ENCODE measurements at regions not wholly inside any gene's neighbourhood (a gene's known extent, or its start where the extent isn't known, plus 50 kb on each side); places are given as distances from the start of the nearest gene placed in this dataset.
"Not testable (repeated sequence)": the region's sequence is repeated elsewhere in the genome, so short reads cannot be mapped to it uniquely, and the experiment has no call there.

DNA sequence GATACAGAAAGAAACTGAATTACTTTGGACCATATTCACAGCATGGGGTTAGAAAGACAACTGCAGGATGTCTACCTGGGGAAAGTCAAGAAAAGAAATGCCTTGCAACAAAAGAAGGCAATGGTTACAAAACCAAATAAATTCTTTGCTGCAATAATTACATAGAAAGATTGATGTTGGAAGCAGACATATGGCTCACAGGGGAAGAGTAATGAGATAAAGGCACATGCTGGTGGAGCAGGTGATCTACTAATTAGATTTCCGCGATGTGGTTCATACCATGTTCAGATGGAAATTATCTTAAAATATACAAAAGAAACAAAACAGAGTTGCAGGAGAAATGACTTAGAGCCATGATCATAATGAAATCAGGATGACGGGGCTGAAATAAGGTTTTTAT lies 718.8 kb upstream of the PKDCC start:
- no peak for DNase-seq

DNA sequence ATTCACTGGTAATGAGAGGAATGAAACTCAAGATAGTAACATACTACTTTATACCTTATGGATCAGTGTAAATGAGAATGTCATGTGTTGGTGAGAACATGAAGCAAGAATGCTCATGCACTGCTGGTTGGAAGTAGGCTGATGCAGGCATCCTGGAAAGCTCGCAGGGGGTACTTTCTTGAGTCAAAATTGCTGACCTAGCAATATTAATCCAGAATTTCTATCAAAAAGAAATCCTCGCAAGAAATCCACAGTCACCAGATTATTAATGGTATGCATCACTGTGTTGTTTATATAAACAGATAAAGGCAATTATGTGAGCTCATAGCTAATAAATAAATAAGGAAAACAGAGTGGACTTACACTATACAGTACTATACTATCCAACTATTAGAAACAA lies 713.7 kb upstream of the PKDCC start:
- no peak for DNase-seq

DNA sequence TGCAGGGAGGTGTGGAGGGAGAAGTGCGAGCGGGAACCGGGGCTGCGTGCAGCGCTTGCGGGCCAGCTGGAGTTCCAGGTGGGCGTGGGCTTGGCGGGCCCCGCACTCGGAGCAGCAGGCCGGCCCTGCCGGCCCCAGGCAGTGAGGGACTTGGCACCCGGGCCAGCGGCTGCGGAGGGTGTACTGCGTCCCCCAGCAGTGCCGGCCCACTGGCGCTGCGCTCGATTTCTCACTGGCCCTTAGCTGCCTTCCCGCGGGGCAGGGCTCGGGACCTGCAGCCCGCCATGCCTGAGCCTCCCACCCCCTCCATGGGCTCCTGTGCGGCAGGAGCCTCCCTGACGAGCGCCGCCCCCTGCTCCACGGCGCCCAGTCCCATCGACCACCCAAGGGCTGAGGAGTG lies 712.2 kb upstream of the PKDCC start:
- not testable (repeated sequence) for DNase-seq

DNA sequence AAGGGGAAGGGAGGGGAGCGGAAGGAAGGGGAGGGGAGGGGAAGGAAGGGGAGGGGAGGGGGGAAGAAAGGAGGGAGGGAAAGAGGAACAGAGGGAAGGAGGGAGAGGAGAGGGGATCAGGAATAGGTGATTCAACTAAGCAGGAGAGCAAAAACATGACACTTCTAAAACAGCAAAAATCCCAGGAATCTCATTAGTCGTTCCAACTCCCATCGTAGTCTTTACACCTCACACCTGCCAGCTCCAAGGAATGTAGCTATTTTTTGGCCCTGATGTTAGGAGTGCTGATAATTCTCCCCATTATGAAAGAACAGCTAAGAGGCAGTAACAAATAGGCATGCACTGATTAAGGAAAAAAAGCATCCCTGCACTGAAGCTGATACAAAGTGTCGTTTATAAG lies 709.9 kb upstream of the PKDCC start:
- no peak for DNase-seq

DNA sequence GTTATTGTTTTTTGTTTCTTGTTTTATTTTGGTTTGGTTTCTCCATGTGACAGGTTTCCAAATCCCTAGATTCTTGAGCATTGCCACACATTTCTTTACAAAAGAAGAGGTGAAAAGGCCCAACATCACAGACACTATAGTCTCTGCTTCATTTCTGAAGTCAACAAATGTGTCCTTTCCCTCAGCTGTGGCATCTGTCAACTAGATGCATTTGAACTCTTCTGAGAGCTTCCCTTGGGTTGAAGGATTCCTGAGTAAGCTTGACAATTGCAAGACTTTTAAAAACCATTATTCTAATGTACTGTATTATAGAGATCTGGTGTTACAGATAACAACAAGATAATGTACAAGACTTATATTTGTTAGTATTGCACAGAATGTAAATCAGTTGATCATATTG lies 703.3 kb upstream of the PKDCC start:
- DNase-seq: no peak

DNA sequence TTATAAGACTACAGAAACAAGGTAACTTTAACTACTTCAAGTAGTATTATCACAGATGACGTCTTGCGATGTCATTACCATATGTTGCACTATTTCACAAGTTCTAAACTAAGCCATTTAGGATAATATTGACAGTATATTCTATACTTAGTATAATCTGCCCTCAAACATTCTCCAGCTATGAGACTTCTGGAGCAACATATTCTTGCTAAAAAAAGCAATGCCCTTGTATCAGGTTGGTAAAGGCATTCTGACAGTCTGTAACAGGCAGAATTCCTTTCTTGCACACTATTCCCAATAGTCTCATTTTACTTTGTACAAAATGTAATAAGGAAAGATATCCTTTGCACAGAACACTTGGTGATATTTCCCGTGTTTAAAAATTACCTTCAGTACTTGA lies 694.8 kb upstream of the PKDCC start:
- no peak for DNase-seq

DNA sequence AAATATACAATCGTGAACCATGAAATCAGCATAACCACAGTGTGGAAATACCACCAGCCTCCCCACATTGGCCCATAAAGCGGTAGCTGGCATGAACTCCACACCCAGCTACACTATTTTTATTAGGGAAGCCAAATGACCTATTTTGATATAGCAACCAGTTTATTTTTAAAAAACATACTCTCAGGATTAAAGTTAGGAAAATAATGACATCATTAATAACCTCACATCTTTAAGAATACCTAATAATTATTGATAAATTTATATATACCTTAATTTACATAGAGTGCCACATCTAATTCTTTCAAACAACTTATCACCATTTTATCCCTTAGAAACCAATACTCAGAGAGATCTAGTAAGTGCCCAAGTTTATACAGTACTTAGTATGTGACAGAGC lies 692.0 kb upstream of the PKDCC start:
- DNase-seq: no peak

DNA sequence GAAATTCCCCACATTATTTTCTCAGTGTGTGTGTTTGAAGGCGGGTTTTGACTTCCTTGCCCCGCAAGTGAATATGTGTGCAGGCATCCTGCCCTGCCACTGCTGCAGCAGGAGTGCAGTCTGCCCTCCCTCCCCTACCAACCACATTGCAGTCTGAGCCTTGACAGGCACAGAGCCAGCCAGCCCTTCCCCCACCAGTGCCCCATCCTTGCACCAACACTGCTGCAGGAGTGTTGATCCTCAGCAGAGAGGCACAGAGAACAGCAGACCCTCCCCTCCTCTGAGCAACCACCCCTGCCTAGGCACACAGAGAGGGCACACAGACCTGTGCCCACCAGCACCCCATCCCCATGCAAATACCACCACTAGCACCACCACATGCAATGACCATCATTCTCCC lies 683.0 kb upstream of the PKDCC start:
- no peak for DNase-seq

DNA sequence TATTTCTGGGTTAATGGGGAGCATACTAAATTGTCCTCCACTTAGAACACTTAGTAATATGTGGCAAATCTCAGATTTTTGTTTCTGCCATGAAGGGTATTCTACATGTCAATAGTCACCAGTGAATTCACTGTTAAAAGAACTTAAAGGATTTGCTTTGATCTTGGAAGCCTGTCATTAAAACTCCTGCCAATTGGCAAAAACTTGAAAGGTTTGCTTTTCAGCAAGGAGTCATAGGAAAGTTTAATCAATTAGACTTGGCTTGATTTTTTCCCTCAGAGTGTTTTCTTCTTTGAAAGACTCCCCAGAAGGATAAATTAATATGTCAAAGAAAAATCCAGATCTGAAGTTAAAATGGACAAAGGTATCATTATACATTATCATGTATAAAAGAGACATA lies 671.9 kb upstream of the PKDCC start:
- no peak for DNase-seq

DNA sequence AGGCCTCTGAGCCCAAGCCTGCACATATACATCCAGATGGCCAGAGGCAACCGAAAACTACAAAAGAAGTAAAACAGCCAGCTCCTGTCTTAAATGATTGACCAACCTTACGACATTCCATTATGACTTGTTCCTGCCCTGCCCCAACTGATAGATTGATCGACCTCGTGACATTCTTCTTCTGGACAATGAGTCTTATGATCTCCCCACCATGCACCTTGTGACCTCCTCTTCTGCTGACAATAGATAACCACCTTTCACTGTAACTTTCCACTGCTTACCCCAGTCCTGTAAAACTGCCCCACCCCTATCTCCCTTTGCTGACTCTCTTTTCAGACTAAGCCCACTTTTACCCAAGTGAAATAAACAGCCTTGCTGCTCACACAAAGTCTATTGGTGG lies 670.0 kb upstream of the PKDCC start:
- DNase-seq: no peak

DNA sequence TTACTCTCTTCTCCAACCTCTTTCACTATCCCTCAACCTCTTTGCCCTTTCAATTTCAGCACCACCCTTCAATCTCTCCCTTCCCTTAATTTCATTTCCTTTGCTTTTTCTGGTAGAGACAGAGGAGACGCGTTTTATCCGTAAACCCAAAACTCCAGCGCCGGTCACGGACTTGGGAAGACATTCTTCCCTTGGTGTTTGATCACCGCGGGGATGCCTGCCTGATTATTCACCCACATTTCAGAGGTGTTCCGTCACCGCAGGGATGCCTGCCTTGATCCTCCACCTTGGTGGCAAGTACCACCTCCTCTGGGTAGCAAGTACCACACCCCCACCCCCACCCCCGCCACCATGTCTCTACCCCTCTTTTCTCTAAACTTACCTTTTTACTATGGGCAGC lies 669.4 kb upstream of the PKDCC start:
- DNase-seq: no peak

DNA sequence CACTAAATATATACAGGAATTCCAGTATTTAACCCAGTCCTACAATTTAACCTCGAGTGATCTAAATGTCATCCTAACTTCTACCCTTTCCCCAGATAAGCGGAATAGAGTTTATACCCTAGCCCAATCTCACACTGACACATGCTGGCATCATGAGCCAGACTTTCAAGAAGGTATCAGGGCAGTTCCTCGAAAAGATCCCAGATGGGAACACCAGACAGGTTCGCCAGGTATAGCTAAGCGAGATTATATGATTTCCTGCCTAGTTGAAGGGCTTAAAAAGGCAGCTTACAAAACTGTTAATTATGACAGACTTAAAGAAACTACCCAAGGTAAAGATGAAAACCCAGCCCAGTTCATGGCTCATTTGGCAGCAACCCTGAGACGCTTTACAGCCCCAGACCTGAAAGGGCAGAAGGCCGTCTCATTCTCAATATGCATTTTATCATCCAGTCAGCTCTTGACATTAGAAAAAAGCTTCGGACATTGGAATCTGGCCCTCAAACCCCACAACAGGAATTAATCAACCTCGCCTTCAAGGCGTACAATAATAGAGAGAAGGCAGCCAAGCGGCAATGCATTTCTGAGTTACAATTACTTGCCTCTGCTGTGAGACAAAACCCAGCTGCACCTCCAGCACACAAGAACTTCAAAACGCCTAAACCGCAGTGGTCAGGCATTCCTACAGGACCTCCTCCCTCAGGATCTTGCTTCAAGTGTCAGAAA lies 668.2 kb upstream of the PKDCC start:
- no peak for DNase-seq

DNA sequence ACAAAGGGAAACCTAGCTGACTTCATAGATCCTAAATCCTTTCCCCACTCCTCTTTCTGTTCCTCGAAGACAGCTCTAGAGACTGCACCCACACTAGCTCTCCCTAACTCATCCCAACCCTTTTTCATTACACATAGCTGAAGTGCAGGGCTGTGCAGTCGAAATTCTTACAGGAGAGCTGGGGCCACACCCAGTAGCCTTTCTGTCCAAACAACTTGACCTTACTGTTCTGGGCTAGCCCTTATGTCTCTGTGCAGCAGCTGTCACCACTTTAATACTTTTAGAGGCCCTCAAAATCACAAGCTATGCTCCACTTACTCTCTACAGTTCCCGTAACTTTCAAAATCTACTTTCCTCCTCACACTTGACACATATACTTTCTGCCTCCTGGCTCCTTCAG lies 666.1 kb upstream of the PKDCC start:
- no peak for DNase-seq

DNA sequence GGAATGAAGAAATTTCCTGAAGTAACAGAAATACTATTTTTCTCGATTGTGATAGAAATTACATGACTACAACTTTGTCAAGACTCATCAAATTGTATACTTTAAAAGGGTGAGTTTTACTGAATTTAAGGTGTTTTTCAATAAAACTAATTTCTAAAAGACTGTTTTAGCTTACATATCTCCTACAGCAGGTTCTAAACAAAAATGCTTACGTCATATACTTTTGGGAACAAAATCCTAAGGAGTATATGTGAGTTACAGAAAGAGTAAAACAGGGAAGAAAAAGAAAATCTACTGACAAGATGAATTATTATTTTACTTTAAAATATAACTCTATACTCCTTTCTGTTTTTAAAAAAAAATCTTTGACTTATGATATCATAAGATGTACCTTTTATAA lies 660.3 kb upstream of the PKDCC start:
- DNase-seq: no peak

DNA sequence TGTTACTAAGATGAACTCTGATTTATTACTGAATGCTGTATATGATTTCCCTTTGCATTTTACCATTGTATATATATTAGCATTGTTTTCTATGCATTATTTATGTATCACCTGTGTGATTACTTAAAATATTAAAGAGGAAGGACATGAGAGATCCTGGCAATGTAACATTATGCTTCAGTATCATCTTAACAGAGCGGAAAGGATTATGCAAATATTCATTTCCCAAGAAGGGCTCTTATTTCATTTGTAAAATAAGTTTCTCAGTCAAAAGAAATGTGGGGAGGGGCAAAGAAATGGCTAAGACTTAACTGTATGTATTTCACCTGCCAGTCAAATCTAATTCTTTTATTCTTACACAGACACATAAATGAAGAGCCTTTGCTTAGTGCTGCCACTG lies 654.2 kb upstream of the PKDCC start:
- no peak for DNase-seq

DNA sequence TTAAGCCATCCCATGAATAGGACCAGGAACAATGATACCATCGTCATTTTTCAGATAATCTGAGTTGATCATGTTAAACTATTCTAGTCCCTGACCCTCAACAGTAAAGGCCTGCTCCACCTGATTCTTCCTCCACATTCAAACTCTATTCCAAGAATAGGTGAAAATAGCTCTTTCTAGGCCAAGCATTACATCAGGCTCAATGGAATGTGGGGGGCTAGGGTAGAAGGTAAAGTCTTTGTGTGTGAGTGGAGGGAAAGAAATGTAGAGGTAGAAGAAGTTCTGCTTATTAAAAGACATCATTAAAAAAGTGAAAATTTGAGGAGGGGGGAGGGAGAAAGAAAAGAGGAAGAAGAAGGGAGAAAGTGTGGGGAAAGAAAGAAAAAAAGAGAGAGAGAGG lies 653.3 kb upstream of the PKDCC start:
- DNase-seq: no peak

DNA sequence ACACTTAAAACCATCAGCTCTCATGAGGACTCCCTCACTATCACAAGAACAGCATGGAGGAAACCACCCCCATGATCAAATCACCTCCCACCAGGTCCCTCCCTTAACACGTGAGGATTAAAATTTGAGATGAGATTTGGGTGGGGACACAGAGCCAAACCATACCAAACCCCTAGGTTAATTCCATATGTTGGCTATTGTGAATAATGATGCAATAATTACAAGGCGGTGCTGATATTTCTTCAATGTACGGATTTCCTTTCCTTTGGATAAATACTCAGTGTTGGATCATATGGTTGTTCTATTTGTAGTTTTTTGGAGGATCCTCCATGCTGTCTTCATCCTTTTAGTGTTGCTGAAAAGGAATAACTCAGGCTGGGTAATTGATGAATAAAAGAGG lies 652.1 kb upstream of the PKDCC start:
- DNase-seq: no peak

DNA sequence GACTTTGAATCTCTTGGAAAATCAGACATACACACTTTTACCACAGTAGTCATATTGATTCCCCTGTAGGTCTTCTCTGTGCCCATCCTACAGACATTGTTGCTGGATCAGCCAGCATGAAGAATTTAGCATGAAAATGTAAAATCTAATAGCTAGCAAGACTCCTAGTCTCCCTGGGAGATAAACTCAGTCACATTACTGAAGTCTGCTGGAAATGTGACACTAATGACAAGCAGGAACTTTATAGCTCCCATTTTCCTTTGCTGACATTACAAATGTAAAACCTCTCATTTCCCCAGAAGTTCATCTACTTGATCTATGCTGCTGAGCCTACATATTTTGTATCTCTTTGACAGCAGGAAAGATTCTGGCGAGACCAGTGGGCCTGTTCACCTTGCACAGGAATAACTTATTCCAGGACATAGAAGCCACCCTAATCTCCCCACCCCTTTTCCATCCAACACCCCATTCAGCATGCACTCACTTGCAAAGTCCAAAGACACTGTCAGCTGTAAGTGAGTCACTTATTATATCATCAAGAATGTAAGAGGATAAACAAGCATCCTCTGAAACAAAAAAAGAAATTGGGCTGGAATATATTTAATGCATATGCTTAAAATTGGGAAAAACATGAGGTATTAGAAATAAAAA lies 648.3 kb upstream of the PKDCC start:
- DNase-seq: no peak

DNA sequence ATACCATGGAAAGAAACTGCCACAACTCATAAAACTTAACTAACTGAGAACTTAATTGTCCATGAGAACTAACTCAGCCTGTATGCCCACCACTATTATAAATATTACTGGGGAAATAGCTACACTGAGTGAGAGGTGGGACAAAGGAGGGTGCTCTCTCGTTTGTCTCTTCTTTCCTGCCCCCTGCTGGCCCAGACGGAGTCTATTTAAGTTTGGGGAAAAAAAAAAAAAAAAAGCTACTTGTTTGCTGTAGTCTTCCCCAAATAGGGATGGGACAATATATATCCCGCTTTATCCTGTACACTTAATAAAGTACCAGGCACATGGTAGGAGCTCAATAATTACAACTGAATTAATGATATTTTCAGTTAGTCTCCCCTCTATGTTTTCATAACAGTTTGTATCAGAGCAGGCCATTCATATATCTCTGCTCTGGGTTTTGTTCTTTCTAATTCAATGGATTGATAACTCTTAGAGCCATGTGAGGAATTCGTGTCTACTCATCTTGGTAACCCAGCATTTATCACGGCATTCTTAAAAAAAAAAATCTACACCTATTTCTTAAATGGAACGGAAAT lies 647.6 kb upstream of the PKDCC start:
- no peak for DNase-seq

DNA sequence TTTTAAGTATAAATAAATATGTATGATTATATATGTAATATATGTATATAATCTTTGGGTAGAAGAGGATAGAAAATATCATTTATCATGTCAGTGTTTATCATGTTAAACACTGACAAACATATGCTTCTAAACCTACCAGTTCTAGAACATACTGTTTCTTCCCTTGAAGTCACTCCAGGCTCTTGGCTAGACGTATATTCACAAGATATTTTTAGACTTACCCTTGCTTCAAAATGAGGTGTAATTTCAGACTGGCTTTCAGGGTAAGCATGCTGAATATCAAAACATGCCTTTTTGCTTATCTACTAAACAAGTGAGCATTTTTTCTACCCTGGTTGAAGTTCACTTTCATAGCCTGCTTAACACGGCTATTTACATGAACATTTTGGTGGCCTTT lies 642.4 kb upstream of the PKDCC start:
- DNase-seq: no peak

DNA sequence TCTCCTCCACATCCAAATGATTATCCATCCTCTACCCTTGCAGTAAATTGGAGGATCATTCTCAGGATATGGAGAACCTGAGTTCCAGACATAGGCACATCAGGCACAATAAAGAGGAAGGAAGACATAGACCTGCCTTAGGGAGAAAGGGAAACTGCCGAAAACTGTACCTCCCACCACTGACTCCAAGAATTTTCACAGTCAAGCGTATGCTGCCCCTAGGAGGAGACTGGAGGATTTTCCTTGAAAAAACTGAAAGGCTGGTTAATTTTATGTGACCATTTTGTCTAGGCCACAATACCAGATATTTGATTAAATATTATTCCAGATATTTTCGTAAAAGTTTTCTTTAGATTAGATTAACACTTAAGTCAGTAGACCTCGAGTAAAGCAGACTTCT lies 638.5 kb upstream of the PKDCC start:
- DNase-seq: no peak

DNA sequence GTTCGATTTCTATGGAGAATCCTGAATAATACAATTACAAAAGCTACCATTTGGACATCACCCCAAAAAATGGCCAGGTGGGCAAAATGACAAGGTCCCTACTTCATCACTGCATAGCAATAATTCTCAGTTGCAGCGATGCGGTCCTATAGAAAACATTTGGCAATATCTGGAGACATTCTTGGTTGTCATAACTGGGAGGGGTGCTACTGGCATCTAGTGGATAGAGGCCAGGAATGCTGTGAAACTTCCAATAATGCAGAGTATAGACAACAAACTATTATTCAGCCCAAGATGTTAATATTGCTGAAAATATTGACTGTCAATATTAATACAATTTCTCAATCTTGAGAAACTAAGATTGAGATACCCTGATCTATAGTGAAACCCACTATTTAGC lies 637.8 kb upstream of the PKDCC start:
- DNase-seq: no peak

DNA sequence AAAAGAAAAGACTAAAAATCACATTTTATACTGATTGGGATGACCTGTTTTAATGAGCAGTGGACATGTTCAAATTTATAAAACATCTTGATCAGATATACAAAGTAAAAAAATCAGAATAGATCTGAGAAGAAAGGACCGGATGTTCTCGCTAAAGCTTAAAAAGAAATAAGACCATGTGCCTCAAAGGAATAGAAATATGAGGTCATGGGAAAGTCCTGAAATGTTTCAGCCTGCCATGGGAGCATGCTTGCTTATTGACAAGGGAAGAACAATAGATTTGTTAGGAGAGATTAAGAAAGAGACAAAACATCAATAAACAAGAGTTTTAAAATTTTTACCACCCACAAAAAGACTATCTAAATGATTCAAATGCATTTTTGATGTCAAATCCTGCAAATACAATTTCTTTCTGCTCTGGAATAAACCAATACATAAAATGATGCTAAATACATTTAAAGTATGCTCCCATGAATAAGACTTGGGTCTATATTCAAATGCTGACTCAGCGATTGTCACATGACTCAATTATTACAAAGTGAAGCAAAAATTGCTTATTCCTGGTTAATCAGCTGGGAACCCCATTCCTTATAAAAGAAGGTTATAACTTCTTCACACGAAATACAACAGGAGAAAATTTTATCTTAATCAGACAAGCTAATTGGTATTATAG lies 633.9 kb upstream of the PKDCC start:
- no peak for DNase-seq

Data from activated CD4-positive, alpha-beta T cell treated with anti-CD3 and anti-CD28 coated beads, Interleukin-2, Interleukin-6, amounts not matched to agents 100 ng/mL and 50 ng/mL, durations not matched to agents 16 hours and 8 hours (primary cell).